Stimulated activated CD8-positive, alpha-beta memory T cell treated with anti-CD3 and anti-CD28 coated beads, Interleukin-15, amount 100 ng/mL, for 1 hour (primary cell): ENCODE measurements at regions not wholly inside any gene's neighbourhood (a gene's known extent, or its start where the extent isn't known, plus 50 kb on each side); places are given as distances from the start of the nearest gene placed in this dataset.
"Not testable (repeated sequence)": the region's sequence is repeated elsewhere in the genome, so short reads cannot be mapped to it uniquely, and the experiment has no call there.

ENCODE experiments used
- DNase-seq: peaks from one replicate; pipeline ENCODE4 v3.0.0-alpha.2; 2020; ENCODE audit warnings: low read depth

DNA sequence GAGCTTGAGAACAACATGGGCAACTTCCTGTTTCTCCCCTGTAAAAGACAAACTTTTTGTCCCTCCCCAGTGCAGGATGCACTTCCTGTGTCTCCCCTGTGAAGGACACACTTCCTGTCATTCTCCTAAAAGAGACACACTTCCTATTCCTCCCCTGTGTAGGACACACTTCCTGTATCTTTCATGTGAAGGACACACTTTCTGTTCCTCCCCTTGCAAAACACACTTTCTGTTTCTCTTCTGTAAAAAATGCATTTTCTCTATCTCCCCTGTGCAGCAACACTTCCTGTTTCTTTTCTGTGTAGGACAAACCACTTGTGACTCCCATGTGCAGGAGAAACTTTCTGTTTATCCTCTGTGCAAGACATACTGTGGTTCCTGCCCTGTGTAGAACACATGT, 488.6 kb upstream of the USP9Y start:
- no peak for DNase-seq

DNA sequence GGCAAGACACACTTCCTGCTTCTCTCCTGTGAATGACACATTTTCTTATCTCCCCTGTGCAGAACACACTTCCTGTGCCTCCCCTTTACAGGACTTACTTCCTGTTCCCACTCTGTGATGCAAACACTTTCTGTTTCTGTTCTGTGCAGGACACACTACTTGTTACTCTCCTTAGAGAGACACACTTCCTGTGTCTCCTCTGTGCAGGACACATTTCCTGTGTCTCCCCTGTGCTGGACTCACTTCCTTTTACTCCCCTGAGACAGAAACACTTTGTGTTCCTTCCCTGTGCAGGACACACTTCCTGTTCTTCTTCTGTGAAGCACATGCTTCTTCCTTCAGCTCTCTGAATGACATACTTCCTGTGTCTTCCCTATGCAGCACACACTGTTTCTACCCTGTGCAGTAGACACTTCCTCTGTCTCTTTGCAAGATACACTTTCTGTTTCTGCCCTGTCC, 485.4 kb upstream of the USP9Y start:
- no peak for DNase-seq

DNA sequence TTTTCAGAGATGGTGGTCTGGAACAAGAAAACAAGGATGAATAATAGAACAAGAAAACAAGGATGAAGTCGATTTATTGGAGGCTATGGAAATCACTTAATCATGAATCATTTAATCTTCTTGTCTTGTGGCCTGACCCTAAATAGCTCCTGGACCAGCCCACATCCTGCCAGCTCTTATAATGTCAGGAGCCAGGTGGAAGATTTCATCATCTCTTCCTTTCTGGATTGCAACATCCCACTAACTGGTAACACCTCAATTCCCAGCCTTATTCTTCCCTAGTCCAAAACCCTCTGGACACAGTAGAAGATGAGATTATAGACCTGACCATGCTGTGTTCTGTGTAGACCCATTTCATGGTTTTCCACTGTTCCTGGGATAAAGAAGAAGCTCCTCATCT, 470.1 kb upstream of the USP9Y start:
- no peak for DNase-seq

DNA sequence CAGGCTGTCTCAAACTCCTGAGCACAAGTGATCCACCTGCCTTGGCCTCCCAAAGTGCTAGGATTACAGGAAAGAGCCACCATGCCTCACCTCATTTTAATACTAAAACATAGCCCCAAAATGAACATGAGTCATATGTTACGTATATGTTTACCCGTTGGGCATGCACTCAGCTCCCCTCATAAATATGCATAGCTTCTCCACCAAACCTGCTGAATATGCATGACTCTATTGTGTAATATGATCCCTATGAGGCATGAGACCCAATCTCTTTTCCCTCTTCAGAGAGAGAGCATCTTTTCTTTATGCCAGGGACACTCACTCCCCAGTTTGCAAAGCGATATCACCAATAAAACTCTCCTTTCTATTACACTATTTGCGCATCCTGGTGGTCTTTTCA, 464.6 kb upstream of the USP9Y start:
- DNase-seq = no peak

DNA sequence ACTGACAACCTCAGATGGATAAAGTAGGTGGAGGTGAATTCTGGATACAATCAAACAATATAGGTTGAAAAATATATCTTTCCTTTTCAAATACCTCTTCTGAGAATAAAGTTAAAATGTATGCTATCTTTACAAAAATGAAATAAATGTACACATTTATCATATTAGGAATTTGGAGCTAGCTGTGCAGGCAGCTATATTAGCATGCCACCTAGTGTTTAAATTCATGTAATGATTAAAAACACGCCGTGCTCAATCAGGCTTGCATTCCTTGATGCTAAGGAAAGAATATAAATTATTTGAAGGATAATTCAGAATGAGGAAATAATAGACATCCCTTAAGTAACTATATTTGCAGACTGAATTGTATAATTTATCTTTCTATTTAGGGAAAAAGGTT, 460.7 kb upstream of the USP9Y start:
- not testable (repeated sequence) for DNase-seq

DNA sequence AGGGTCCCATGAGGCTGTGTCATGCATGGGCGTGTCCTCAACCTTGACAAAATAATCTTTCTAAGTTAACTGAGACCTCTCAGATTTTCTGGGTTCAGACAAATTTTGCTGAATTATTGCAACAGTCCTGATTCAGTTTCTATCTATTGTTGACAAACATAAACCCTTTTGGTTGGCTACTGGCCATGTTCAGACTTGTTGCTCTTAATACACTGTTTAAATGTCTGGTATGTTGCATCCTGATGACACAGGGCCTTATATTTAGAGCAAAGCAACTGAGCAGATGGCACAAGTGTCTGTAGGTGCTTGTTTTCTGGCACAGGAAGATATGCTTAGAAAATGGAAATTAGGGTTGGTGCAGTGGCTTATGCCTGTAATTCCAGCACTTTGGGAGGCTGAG, 456.9 kb upstream of the USP9Y start:
- DNase-seq = no peak

DNA sequence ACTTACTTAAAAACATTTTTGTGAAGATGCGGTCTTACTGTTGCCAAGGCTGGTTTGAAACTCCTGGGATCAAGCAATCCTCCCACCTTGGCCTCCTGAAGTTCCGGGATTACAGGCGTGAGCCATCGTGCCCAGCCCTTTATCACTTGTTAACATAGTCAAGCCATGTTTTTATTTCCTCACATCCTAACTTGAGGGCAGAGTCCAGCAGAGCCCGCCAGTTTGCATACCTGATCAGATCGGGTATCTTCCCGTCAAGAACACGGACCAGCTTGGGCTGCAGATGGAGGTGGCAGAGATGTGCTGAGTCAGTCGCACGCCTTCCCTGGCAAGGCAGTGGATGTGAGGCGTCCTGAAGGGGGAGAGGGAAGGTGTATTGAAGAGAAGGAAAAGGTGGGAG, 447.3 kb upstream of the USP9Y start:
- DNase-seq = no peak

DNA sequence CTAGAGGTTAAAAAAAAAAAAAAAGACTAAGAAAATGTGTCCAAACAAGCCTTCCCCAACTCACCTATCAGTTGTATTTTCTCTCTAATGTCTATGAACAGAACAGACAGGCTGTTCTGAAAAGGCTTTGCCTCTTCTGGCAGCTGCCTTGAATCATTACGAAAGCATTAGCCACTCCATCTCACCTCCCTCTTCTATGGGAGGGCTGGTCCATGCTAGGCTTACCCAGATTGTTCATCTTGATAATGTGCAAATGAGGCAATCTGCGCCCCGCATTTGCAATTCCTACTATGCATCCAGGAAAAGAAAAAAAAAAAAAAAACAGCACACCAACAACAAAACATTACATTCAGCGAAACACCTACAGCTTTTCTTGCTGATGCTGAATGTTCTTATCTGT, 429.9 kb upstream of the USP9Y start:
- no peak for DNase-seq

DNA sequence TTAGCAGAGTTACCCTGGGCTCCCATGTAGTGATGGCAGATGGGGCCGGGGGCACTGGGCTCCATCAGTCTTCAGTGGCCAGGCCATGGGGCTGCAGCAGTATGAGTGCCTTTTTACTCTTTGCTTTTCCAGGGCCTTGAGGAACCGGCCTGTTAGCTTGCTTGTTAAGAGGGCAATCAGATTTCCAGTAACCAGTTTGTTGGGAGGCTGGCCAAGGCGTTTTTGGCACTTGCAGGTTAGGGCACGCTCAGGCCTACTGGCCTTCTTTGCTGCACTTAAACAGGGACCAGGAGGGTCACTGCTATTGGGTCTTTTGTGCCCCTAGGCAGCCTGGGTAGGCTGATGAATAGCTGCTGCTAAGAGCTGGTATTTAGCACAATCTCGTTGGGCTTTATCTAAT, 415.4 kb upstream of the USP9Y start:
- no peak for DNase-seq

DNA sequence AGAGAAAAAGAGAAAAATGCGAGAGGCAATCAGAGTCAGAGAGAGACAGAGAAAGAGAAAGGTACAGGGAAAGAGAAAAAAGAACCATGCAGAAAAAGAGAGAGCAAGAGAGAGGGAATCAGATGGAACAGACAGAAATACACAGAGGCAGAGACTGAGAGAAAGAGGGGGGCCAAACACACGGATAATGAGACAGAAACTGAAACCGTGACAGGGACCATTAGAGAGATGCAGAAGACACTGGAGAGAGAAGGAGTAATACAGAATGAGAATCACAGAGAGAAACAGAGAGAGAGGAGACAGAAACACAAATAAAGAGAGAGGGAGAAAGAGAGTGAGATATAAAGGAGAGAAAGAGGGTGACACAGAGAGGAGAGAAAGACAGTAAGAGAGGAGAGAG, 412.1 kb upstream of the USP9Y start:
- DNase-seq = no peak

DNA sequence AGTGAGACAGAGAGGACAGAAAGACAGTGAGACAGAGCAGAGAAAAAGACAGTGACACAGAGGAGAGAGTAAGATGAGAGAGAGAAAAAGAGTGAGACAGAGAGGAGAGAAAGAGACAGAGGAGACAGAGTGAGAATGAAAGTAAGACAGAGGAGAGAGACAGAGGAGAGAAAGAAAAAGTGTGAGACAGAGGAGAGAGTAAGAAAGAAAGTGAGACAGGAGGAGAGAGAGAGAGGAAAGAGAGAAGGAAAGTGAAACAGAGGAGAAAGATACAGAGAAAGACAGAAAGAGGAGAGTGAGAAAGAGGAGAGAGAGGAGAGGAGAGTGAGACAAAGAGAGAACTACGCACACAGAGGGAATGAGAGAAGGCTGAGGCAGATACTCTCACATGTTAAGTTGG, 411.6 kb upstream of the USP9Y start:
- DNase-seq = no peak

DNA sequence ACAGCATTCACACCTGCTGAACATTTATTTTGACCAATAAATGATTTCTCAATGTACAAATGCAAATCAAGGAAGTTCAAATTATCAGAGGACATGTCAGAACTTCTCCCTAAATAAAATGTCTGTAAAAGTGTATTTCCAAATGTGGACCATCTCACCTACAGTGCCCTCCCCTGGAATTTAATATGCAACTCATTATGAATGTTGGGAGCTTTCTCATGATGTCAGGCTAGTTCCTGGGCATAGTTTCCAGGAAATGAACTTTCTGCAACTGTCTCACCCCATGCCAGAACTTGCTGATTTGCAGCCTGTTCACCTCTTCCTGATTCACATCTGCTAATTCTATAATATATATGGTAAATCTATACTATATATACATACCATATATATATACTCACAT, 408.5 kb upstream of the USP9Y start:
- DNase-seq = no peak

DNA sequence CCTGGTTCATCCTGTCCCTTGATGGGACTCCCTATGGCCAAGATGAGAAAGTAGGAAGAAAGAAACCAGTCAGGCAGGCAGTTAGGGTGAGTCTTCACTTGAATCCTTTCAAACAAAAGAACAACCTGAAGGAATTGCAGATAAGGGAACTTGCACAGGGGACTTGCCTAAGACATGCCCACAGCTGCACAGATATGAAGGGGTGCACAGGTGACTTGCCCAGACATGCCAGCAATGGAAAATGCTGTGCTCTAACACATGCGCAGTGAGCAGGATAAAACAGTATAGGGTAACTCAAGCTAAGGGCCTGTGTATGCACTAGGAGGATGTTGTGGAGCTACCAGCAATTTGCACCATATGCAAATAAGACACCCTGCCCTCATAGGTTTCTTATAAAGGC, 404.6 kb upstream of the USP9Y start:
- DNase-seq = no peak

DNA sequence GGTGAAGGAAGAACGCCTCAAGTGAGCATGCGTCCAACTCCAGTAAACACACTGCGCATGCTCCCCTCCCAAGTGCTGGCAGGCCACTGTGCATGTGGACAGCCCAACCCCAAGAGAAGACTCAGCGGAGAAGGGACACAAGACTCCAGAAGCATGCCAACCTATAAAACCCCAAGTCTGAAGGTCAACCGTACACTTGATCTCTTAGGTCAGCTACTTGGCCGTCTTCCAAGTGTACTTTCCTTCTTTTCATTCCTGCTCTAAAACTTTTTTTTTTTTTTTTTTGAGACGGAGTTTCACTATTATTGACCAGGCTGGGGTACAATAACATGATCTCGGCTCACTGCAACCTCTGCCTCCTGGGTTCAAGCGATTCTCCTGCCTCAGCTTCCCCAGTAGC, 401.2 kb upstream of the USP9Y start:
- not testable (repeated sequence) for DNase-seq

DNA sequence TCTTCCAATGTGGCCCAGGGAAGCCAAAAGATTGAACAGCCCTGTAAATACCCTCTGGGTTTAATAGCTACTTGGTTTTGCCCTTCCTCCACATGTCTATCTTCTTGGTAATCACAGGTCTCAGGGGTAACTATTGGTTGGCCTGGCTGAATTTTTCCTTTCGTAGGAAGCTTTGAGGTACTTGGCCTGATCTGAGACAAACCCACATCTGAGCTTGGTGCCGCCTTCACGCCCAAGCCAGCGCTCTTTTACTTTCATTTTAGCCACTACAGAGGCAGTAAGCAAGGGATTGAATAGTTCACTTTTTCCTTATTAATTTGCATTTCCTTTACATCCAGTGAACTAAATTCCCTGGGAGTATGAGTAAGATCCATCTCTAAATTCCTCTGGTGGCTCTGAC, 397.6 kb upstream of the USP9Y start:
- DNase-seq = no peak

DNA sequence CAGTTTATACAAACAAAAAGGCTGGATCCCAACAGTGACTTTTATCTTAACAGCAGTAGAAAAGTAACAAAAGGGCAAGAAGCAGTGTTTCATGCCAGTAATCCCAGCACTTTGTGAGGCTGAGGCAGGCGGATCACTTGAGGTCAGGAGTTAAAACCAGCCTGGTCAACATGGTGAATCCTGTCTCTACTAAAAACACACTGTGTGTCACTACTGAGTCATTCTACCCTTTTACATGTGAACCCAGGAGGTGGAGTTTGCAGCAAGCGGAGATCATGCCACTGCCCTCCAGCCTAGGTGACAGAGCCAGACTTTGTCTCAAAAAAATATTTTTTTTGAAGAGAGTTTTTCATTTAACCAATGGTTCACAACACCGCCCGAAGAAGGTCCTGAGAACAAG, 395.6 kb upstream of the USP9Y start:
- no peak for DNase-seq

DNA sequence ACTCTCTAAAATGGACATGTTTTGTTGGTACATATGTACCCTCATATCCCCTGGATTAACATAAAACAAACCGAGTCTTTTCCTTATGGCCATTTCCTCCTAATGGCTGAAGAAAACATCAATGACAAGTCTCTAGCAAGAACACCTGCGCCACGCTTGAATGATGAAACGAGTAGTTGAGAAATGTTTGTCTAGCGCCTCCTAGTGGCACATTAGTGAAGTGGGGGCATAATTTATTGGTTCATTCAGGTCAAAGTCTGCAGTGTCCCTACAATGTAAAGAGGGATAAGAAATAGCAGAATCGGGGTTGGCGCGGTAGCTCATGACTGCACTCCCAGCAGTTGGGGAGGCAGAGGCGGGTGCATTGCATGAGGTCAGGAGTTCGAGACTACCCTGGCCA, 391.8 kb upstream of the USP9Y start:
- DNase-seq = no peak

DNA sequence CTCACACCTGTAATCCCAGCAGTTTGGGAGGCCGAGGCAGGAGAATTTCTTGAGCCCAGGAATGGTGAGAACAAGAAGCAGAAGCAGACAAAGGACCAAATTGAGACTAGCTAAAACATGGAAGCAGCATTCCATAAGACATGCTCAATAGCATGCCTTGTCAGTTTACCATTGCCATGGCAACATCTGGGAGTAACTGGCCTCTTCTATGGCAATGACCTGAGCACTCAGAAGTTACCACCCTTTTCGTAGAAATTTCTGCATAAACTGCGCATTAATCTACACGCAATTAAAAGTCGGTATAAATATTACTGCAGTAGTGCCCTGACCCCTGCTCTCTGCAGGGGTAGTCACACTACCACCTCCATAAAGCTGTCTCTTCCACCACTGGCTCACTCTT, 390.2 kb upstream of the USP9Y start:
- no peak for DNase-seq

DNA sequence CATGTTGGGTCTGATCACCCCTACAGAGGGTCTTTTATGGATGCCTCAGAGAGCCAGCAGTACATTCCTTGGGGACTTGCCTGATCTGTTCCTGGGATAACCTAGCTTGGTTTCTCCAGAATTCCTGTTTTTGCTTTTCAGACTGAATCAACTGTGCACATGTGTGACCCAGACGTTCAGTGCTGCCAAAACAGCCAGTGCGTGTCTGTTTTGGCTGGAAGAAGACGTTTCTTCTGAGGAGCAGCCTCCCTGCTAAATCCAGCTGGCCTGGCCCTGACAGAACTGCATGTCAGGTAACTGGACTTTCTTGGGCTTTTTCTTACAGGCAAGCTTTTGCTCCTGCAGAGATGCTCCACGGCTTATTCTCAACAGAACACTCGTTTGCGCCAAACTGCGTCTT, 373.3 kb upstream of the USP9Y start:
- DNase-seq = no peak

DNA sequence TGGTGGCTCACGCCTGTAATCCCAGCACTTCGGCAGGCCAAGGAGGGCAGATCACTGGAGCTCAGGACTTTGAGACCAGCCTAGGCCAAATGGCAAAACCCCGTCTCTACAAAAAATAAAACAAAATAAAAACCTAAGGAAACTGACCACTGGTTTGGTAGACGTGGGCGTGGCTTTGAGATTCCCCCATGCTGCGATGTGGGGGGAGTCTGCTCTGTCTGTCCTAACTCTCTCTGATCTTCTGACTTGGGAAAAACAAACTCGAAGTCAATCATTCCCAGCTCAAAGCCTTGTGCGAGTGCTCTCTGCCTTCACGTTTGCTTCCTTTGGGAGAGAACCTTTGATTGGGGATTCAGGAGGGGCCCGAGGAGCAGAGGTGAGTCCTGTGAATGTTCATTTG, 369.1 kb upstream of the USP9Y start:
- DNase-seq = not testable (repeated sequence)

DNA sequence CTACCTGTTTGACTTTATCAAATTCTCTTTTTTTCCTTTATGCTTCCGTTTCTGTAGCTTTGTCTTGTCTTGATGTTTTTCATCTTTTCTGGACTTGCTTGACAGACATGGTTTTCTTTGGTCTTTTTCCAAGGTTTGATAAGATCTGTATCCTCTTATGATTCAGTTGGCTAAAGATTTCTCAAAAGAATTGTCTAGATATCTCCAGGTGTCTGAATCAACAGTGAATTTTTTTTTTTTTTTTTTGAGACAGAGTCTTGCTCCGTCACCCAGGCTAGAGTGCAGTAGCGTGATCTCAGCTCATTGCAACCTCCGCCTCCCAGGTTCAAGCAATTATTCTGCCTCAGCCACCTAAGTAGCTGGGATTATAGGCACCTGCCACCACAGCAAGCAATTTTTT, 357.8 kb upstream of the USP9Y start:
- no peak for DNase-seq

DNA sequence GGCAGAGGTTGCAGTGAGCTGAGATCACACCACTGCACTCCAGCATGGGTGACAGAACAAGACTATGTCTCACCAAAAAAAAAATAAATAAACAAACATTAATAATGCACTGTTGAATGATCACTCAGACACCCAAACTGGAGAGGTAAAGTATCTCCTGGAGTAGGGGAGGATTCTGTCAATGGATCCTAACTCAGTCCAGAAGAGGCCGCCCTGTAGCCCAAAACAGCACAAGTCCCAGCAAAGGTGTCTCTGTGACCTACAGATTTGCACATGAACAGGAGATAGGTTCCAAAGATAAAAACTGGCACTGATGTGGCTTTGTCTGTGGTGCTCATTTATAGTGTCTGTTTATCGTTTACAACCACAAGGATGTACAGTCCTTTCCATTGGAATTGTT, 352.9 kb upstream of the USP9Y start:
- DNase-seq = no peak

DNA sequence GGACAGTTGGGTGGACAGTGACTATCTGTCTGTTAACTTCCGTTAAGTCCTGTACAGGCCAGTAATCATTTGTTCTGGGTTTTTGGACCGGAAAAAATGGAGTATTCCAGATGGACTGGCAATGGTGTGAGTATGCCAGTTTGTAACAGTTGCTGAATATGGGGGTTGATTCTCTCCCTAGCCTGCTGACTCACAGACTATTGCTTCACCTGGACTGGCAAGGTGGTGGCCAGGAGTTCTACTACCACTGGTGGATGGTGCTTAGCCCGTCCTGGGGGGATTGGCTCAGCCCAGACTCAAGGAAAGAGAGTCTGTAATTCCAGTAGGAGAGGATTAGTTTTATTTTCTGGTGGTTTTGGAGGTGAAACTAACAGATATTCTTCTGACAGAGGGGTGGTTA, 343.8 kb upstream of the USP9Y start:
- no peak for DNase-seq

DNA sequence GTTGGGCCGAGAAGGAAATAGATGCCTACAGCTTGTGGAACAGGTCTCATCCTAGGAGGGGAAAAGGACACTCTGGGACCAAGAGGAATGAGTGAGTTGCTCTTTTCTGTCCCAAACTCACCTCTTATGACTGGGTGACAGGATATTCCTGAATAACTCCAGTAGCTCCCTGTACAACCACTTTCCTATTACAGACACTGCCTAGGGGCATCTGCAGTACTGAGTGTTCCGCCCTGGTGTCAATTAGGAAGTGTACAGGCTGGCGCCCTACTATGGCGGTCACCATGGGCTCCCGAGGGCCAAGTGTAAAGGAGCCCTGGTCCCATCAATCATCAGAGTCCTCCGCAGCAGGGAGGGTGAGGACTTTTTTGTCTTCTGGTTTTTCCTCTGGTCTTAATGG, 343.4 kb upstream of the USP9Y start:
- DNase-seq = no peak

DNA sequence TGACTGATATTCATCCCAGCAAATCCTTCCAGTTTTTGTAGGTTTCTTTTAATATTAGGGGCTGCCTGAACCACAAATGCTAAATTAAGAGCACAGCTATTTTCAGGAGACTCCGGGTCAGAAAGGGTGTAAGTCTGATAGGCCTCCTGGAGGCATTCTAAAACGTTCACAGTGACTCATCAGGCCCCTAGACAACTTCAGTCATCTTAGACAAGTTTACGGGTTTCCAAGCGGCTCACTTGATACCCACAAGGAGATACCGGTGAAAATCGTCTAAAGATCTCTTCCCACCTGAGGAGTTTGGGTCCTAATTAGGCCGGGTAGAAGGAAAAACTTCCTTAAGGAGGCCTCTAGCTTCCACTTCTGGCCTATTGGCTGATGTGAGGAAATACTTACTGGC, 342.7 kb upstream of the USP9Y start:
- no peak for DNase-seq
